GM19025 (cell line): ENCODE measurements at regions not wholly inside any gene's neighbourhood (a gene's known extent, or its start where the extent isn't known, plus 50 kb on each side); places are given as distances from the start of the nearest gene placed in this dataset.

Source experiments
- ATAC-seq: cut with Tn5 transposase; IDR thresholded peaks from one replicate; pipeline ENCODE4 v1.9.1; 2021; ENCODE audit warnings: mild to moderate bottlenecking, low read depth, moderate library complexity; ENCODE audit not compliant: unreplicated experiment

DNA sequence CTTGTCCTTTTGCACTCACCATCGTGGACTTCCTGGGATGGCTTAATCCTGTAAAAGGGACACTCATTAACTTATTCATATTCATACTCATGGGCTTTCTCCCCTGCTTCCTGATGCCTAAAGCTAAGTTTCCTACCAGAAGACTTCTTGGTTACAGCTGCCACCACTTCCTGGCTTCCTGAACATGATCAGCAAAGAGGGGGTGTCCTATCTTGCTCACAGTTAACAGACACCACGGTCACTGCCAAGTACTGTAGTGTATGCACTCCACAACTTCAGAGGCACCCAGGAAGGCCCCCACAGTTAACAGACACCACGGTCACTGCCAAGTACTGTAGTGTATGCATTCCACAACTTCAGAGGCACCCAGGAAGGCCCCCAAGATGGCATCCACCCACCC is 177.8 kb downstream of the SIPA1L2 start:
- no peak for ATAC-seq

DNA sequence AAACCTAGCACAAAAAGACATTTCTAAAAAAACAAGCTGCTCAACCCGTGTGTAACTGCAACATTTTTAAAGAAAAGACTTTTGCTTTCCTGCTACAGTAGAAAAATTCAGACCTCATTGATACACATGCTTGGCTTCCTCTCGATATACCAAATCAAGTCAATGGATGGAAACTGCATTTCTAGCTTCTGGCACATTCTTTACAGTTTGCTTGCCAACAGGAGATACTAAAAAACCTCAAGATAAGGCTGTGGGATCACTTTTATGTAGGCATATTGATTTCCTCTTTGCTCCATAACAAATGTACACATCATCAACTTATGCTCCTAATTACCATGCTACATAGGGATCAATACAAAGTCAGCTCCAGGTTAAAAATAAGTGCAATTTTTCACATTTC is 178.4 kb downstream of the SIPA1L2 start:
- no peak for ATAC-seq

DNA sequence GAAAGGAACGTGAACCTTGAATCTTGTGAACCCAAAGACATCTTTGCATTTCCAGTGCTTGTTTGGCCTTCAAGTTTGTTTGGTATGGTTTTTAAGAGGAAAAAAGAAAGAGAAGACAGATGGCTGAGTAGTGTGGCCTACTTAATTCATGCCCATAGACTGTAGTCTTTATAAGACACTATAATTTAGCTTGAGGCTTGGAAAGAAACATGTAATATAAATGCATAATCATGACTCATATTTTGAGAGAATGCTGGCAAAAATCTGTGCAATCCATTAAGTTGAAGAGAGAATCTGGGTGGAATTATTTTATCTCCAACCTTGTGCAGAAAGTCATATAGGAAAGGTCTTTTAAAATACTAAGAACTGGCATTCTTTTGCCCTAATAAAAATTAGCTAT is 179.3 kb downstream of the SIPA1L2 start:
- ATAC-seq, result no peak

DNA sequence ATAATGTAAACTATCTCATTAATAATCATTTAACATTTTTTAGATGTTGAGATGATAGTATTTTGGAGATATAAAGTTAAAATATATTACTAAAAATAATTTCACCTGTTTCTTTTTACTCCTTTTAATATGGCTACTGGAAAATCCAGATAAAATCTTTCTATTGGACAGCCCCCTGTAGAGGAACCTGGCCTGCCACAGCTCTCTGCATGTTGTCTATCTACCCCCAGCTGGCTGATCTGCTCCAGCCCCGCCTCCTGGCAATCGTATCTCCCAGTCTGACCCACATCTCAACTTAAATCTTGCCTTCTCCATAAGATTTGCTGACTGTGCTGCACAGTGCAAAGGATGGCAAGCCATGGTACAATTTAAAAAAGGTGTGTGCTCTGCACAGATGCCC is 182.8 kb downstream of the SIPA1L2 start:
- no peak for ATAC-seq

DNA sequence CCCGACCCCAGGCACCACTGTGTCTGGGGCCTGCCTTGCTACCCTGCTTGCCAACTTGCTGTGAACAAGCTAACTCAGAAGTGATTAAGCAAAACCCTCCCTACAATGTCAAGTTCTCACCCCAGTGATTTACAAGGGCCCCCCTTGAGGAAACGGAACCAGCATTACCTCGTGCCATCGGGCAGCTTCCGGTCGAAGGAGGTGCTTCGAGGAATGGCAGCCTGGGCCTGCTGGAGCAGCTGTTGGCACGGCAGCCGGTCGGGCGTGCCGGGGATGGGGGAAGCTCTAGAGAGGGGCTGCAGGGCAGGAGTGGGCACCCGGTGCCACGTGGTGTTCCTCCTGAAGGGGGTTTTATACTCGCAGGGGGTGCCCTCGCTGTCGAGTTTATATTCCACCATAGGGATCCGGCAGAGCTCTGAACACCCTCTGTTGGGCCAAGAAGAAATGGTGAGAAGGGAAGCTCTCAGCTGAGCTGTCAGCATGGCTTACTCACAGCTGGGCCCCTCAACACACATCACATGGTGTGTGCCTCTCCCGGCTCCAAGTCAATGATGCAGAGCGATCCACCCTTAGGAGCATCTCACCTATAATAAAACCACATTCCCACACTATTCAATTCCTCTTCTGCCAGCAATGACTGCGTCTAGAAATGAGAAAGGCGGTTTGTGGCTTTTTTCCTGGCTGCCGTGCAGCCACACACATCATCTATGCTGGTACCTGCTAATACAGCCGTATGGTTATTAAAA is 184.4 kb downstream of the SIPA1L2 start:
- ATAC-seq, result no peak

DNA sequence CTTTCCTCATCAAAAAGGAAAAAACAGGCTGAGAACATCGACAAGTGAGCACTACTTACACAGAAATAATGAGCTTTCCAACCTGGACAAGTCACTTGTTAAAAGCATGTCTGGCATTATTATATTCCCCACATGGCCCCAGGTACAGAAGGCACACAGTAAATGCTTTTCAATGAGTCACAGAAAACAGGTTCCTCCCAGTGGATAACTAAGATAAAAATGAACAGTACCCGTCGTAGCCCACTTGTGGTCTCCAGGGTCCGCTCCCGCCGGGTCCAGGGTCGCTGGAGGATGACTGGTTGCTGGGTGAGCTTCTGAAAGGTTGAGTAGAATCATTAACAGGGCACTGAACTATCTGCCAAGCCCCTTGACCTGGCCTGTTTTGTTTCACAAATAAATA is 186.6 kb downstream of the SIPA1L2 start:
- no peak for ATAC-seq

DNA sequence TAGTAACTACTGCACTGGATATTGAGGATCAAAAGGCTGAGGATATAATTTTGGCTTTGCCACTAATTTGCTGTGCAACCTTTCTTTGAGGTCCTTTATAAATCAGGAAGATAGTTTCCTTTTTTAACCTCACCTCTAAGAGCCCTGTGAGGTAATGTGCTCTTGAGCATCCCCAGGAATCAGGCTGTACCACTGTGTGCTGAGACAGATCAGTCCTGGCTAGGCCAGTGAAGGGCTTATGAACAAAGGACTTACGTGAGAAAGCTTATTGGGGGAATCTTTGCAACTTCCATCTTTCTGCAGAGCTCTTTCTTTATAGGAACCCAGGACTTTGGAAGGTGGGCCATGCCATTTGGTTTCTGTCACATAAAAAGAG is 188.9 kb downstream of the SIPA1L2 start:
- no peak for ATAC-seq

DNA sequence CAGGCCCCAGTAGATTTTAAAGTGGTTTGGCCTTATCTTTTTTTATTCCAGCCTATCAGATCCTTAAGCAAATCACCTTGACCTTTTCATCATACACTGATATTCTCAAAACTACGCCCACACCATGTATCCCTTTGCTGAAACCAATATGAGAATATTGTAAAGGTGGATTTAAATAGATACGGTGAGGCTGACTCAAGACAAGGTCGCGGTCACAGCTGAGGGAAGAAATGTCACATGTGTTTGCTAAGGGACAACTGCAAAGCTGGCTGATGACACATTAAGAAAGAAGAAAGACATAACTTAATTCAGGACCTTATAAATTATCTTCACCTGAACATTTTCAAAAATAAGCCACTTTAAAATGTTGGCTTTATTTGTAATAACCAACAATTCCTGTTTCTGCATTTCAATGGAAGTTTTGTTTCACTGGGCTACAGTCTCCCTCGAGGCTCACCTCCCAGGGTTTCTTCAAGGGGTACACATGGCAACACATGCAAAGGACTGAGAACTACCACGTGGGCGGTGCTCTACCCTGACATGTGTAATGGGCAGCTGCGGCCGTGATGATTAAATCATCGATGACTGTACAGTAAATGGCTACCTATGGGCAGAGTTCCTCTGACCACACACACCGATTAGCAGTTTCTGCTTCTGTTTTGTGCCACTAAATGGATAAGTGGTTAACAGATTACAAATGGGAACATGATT is 189.5 kb downstream of the SIPA1L2 start:
- no peak for ATAC-seq

DNA sequence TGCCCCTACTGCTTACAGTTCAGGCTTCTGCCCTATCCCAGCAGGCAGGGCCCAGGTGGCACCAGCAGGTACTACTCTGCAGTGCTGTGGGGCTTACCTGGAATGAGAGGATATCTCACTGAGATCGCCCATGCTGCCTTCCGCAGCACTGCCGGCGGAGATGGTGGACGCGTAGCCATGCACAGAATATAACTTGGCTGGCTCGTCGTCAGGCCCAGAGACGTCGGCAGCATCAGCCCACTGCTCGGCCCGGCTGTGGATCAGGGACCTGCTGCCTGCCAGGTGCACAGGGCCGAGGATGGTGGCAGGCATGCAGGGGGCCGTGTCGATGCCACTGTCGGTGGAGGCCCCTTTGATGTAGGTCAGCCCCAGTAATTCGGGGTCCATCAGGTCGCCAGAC is 190.9 kb downstream of the SIPA1L2 start:
- no peak for ATAC-seq

DNA sequence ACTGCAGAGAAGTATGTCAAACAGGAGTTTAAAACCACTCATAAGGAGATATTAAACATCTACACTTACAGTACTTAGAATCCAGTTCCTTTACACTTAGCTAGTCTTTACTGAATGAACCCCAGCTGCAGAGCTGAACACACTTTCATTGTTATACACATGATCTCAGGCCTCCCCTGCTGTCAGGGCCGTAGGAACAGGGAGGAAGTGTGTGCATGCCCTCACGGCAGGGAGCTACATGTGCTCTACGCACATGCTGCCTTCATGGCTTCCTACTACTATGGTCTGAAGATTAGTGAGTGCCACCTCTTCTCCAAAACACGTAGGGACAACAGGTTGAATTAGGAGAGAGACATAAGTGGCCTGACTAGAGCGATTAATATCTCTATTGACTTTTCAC is 191.5 kb downstream of the SIPA1L2 start:
- no peak for ATAC-seq

DNA sequence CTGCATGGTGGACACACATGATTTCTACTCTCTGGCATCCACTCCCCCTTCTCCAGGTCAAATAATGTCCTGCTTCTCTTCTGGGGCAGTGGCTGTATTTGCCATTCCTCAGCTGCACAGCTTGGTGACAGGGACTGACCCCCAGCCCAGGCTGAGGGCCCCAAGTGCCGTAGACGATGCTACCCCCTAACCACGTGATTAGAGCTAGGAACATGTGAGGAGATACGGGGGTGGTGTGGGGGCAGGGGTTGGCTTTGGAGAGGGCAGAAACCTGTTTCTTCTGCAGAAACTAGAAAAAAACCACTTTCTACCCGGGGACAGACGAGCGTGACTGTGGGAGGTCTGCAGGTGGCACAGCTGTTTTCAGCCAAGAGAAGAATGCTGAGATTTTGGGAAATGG is 192.4 kb downstream of the SIPA1L2 start:
- ATAC-seq, result no peak

DNA sequence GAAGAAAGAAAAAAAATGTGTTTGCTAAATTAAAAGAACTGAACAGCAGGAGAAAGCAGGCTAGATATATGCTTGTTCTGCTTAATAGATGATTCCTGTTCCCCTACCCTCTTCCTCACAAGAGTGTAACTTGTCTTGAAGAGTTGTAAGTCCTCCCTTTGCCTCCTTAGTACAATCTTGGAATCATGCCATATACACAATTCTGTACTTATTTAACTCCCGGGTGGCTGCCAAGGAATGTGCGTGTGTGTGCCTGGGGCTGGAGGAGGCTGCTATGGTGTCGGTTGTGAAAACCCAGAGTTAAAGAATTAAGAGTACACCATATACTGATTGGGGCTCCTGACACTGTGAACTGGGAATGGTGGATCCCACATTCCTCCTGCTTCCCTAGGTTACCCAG is 194.2 kb downstream of the SIPA1L2 start:
- no peak for ATAC-seq

DNA sequence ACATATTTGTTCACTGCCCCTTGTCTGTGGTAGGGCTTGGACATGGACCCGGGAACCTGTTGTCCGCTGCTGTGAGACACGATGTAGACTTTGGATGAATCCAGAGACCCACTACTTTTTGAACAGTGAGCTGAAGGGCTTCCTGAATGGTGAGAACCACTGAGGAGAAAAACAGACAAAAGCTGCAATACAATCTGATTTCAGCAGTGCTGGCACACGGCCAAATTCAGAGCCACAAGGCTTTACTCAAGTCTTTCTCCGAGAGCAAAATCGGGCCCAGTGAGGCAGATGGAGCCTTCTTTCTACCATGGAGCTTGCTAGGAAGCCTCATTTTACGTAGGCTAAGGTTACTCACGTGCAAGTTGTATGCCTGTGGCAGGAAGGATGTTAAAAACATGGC is 197.6 kb downstream of the SIPA1L2 start:
- ATAC-seq, result no peak

DNA sequence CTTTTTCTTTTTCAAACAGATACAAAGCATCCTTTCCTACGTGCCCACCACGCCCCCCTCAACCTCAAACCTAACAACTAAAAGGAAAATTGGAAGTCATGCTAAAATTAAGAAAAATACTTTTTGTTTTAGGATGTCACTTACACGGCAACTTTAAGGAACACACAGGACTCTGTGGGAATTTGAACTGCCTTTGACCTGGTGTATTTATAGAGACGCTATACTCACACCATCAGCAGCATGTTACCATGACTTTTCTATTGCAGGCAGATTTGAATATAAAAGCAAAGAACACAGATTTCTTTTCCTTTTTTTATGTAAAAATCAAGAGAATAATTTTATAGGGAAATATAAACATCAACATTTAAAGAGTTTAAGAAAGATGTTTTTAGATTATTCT is 198.2 kb downstream of the SIPA1L2 start:
- ATAC-seq, result no peak

DNA sequence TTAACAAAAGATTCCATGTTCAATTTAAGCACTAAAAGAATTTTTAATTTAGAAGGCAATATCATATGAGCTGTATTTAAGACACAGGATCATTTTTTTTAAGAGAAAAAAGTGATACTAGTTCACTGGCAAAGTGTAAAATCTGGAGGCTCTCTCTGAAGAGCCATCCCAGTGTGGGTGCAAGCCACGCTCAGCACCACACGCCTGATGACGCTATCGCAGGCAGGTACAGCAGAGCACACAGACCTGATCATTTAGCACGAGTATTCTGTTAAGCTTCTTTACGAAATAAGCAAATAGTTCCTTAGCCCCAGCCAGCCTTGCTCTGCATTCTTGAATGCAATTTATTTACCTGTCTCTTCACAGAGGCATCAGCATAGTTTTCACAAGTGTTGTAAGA is 198.6 kb downstream of the SIPA1L2 start:
- ATAC-seq, result no peak

DNA sequence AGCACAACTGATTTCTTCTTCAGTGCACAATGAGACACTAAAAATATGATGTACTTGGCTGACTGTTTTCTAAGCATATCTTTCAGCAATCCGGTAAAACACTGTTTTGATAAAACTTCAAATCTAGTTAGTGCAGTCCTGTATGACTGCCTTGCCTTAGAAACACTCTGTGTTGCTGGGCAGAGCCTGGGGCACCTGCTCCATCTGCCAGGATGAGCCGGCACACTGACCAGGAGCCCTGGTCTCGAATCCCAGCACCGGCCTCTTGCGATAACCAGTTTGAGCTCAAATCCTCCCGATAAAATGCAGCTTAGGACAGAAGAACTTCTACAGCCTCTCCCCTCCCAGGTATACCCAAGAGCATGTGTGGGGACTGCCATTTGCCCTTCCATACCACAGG is 199.5 kb downstream of the SIPA1L2 start:
- no peak for ATAC-seq

DNA sequence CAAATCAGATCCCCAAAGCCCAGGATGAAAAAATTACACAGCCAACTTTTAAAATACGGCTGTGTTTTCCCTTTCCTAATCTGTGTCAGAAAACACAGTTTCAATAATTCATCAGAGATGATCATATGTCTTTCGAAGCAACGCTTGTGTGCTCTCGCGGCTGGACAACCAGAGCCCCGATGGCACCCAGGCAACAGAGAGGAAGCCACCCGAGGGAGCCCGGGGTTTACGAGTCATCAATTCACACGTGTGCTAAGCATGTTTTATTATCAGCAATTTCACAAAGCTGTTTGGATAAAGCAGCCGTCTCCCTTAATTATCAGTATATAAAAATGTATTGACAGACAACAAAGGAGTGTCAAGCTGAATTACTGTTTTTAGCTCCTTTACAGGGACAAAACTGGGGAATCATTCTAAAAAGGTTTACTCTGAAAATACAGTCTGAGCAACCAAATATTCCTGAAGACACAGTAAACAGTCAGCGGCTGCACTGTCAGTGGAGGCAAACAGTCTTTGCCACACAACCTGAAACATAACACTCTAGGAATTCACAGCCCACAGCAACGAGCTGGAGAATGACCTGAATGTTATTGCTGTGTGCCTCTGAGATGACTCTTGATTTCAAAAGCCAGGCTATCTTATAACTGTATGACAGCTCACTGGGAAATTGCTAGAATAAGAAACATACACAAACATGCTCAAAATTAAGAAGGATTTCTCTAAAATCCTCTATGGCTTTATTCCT is 201.0 kb downstream of the SIPA1L2 start:
- no peak for ATAC-seq

DNA sequence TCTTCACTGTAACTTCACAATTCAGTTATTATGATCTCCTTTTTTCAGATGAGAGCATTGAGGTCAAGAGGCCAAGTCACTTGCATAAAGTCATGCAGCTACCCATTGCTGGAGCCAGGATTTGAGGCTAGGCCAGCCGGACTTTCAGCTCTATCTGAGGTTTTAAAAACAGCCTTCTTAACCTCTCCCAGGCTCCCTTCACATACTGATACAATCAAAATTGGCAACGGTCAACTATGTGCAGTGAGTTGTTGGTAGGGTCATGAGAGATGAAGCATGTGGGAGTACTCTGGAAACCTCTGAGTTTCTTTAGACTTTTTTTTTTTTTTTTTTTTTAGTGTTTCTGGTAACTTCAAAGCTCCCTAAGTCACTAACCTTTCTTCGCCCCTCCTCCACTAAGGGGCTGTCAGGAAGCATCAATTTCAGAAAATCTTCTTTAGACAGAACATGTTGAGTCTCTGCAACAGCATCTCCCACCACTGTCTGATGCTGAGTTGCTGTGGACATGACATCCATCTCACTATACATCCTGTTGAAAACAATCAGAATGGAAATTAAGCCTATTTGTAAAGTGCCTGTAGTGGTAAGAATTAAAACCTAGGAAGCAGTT is 201.8 kb downstream of the SIPA1L2 start:
- no peak for ATAC-seq

DNA sequence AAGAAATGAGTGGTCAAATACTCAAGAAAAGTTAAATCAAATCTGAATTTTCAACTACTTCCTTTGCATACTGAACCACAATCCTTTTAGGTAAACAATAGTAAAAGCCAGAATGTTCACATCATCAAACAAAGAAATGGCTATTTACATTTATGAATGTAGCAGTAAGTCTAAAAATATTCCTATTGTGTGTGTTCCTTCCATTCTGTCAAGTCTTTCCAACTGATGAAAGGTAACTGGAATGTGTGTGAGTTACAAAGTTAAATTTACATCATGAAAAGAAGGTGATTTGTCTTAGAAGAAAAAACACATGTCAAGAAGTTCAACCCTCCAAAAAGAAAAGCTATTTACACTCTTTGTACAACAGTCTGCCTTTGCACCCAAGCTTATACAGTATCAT is 203.1 kb downstream of the SIPA1L2 start:
- no peak for ATAC-seq

DNA sequence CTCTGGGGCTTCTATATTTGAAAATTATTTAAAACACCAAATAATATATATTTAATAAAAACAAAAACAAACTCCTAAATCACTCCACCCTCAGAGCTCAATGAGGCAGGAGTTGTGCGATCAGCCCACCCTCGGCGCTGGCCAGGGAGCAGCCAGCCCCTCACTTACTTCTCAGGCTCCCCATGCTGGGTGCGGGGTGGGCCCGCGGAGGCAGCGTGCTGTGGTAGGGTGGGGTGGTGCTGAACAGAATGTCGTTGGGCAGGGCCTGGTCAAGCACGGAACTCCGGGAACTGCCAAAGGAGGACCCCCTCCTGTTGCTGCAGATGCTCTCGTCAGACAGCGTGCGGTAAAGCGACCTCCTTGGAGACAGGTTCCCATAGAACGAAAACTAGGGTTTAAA is 204.5 kb downstream of the SIPA1L2 start:
- ATAC-seq, result no peak

DNA sequence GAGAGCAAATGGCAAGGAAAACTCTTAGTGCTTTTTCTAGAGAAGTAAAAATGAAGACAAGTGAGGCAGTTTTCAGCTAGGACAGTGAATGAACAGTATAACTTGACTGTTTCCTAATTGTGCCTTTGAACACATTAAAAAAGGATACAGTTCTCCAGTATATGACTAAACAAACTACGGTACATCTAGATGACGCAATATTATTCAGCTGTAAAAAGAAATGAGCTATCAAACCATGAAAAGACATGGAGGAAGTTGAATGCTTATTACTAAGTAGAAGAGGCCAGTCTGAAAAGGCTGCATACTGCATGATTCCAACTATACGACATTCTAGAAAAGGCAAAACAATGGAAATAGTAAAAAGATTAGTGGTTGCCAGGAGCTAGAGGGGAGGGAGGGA is 206.3 kb downstream of the SIPA1L2 start:
- no peak for ATAC-seq
